ENCODE measurements at regions not wholly inside any gene's neighbourhood (a gene's known extent, or its start where the extent isn't known, plus 50 kb on each side); places are given as distances from the start of the nearest gene placed in this dataset.

DNA sequence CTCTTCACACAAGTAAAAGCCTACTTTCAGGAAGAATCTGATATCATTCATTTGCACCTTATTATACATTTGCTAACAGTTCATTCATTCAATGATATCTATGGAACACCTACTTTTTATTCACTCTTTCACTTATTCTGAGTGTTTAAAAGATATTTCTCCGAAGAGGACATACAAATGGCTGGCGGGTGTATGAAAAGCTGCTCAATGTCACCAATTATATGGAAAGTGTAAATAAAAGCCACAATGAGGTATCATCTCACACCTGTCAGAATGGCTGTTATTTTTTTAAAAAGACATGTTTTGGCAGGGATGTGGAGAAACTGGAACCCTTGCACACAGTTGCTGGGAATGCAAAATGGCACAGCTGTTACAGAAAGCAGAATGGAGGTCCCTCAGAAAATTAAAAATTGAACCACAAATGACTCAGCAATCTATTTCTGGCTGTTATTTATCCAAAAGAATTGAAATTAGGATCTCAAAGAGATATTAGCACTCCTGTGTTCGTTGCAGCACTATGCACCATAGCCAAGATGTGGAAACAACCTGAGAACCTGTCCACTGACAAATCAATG, 127.6 kb upstream of the IRS2 start:
- H3K27ac ChIP-seq (ENCODE audit: low read depth, low read length), result no peak overlapping the region
- no peak for DNase-seq (ENCODE audit: low read depth, low spot score)
- POLR2A ChIA-PET, result no interaction called here
- TF ChIP-seq, protein P1, sequence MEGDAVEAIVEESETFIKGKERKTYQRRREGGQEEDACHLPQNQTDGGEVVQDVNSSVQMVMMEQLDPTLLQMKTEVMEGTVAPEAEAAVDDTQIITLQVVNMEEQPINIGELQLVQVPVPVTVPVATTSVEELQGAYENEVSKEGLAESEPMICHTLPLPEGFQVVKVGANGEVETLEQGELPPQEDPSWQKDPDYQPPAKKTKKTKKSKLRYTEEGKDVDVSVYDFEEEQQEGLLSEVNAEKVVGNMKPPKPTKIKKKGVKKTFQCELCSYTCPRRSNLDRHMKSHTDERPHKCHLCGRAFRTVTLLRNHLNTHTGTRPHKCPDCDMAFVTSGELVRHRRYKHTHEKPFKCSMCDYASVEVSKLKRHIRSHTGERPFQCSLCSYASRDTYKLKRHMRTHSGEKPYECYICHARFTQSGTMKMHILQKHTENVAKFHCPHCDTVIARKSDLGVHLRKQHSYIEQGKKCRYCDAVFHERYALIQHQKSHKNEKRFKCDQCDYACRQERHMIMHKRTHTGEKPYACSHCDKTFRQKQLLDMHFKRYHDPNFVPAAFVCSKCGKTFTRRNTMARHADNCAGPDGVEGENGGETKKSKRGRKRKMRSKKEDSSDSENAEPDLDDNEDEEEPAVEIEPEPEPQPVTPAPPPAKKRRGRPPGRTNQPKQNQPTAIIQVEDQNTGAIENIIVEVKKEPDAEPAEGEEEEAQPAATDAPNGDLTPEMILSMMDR (IDR thresholded peaks at IDR 0.05; ENCODE audit: low read depth, low read length), result no peak
- H3K27me3 ChIP-seq (ENCODE audit: control insufficient read depth, insufficient read depth, low read length), result no peaks in the 10 kb centered on the region
- H3K4me3 ChIP-seq (ENCODE audit: low read depth, low read length), result no peak overlapping the region
- CTCF ChIA-PET, result no interaction called here
- H3K9me3 ChIP-seq (ENCODE audit: control insufficient read depth, insufficient read depth, low read length), result no peaks in the 10 kb centered on the region; the same call in 1 of the 2 replicates

DNA sequence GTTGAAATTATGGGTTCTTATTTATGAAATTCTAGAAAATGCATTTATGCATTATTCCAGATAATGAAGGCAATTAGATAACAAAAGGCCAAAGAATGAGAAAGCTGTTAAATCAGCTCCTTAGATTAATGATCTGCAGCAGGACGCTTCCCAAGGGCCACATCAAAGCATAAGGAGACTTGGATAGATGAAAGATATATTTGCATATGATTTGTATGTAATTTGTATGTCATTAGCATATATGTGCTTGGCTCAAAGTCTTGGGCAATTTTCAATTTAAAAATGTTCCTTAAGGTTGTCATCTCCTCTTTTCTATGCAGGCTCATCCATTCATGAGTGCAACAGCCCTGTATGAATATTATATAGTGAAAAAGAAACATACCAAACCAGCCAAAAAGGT, 126.8 kb upstream of the IRS2 start:
- ChIA-PET CTCF (no interaction called here), POLR2A (no interaction called here)
- Histone ChIP-seq H3K9me3 (ENCODE audit: control insufficient read depth, insufficient read depth, low read length) (no peaks in the 10 kb centered on the region; the same call in none of the 2 replicates), H3K27ac (ENCODE audit: low read depth, low read length) (no peak overlapping the region), H3K27me3 (ENCODE audit: control insufficient read depth, insufficient read depth, low read length) (no peaks in the 10 kb centered on the region), H3K4me3 (ENCODE audit: low read depth, low read length) (no peak overlapping the region)
- no peak for DNase-seq (ENCODE audit: low read depth, low spot score)
- TF ChIP-seq, protein P1 (IDR thresholded peaks at IDR 0.05; ENCODE audit: low read depth, low read length), result no peak

DNA sequence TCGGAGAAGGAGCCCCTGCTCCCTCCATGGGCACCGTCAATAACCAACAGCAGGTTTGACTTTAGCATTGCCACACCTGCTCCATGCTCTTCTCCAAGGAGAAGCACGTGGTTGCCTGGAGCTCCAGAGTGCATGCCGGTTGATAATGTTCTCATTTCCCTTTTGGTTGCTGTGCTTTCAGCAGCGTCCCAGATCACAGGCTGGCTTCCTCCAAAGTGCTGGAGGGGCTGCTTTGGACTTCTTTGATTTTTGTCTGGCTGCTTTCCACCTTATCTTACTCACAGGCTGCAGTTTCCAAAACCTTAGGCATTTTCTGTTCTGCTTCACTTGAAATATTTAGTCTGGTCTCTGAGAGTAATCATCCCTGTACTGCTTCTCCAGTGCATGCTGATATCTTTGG, 123.8 kb upstream of the IRS2 start:
- ChIA-PET POLR2A (interaction anchor here (0.9 kb wide), 1 partner anchor 93 kb away, joined by 3 read pairs; no protein-coding TSS in a partner anchor), CTCF (no interaction called here)
- TF ChIP-seq, protein P1 (IDR thresholded peaks at IDR 0.05; ENCODE audit: low read depth, low read length), result no peak
- no peak overlapping the region for H3K4me3 ChIP-seq (ENCODE audit: low read depth, low read length)
- no peaks in the 10 kb centered on the region for H3K27me3 ChIP-seq (ENCODE audit: control insufficient read depth, insufficient read depth, low read length)
- H3K9me3 ChIP-seq (ENCODE audit: control insufficient read depth, insufficient read depth, low read length), result no peaks in the 10 kb centered on the region; the same call in 1 of the 2 replicates
- no peak for DNase-seq (ENCODE audit: low read depth, low spot score)
- H3K27ac ChIP-seq (ENCODE audit: low read depth, low read length), result no peak overlapping the region

DNA sequence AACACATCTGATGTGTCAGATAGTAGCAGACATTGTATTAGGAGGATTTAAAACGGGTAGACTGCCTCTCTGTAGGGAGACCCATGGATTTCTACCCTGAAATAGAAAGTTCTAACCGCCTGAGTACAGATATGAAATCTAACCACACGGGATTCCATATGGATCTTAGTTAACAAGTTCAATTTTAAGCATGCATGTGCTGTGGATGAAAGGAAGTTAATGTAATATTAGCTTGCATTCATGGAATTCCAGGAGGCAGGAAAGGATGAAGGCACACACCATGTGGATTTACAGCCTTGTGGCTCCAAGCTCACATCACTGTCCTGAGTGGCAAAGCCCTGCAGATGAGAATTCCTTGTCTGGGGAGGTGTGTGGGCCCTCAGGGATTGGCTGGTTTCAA, 120.6 kb upstream of the IRS2 start:
- POLR2A ChIA-PET, result no interaction called here
- Histone ChIP-seq H3K27me3 (ENCODE audit: control insufficient read depth, insufficient read depth, low read length) (no peaks in the 10 kb centered on the region), H3K9me3 (ENCODE audit: control insufficient read depth, insufficient read depth, low read length) (no peaks in the 10 kb centered on the region; the same call in 1 of the 2 replicates), H3K4me3 (ENCODE audit: low read depth, low read length) (no peak overlapping the region), H3K27ac (ENCODE audit: low read depth, low read length) (no peak overlapping the region)
- TF ChIP-seq, protein P1 (IDR thresholded peaks at IDR 0.05; ENCODE audit: low read depth, low read length), result no peak
- CTCF ChIA-PET, result no interaction called here
- DNase-seq (ENCODE audit: low read depth, low spot score), result no peak

DNA sequence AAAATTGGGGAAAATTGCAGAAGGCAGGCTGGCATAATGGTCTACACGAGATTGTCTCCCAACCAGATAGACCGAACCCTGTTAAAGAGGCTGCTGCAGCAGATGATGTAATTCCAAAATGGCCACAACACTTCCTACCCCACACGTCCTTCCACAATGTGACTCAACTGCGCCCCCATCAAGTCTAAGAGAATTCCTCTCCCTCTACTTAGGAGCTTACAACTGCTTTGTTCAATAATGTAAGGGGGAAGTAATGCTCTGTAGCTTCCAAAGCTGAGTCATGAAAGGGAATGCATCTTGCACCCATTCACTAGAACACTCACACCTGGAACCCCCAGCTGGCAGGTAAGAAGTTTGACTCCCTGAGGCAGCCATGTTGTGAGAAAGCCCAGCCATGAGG, 117.8 kb upstream of the IRS2 start:
- TF ChIP-seq, protein P1 (IDR thresholded peaks at IDR 0.05; ENCODE audit: low read depth, low read length), result no peak
- CTCF ChIA-PET, result no interaction called here
- Histone ChIP-seq H3K27ac (ENCODE audit: low read depth, low read length) (no peak overlapping the region), H3K27me3 (ENCODE audit: control insufficient read depth, insufficient read depth, low read length) (no peaks in the 10 kb centered on the region), H3K4me3 (ENCODE audit: low read depth, low read length) (no peak overlapping the region), H3K9me3 (ENCODE audit: control insufficient read depth, insufficient read depth, low read length) (no peaks in the 10 kb centered on the region; the same call in 1 of the 2 replicates)
- POLR2A ChIA-PET, result no interaction called here
- no peak for DNase-seq (ENCODE audit: low read depth, low spot score)
